Mucosa of rectum (tissue), 2 donors: ENCODE measurements at regions not wholly inside any gene's neighbourhood (a gene's known extent, or its start where the extent isn't known, plus 50 kb on each side); places are given as distances from the start of the nearest gene placed in this dataset.
"Not testable (repeated sequence)": the region's sequence is repeated elsewhere in the genome, so short reads cannot be mapped to it uniquely, and the experiment has no call there.

ENCODE experiments used
- H3K27ac ChIP-seq, 2 donors: one replicate each; pipeline ENCODE4 v1.7.0; 2013; ENCODE audit warnings: inconsistent platforms in 2 of 2, low read depth in 2 of 2, low read length in 2 of 2
- H3K27me3 ChIP-seq, 2 donors: one replicate each; pipeline ENCODE4 v1.7.0; 2013; ENCODE audit warnings: low read length in 2 of 2; ENCODE audit not compliant: control insufficient read depth in 2 of 2, insufficient read depth in 2 of 2
- H3K36me3 ChIP-seq, 2 donors: one replicate each; pipeline ENCODE4 v1.7.0; 2013; ENCODE audit warnings: low read length in 2 of 2; ENCODE audit not compliant: control insufficient read depth in 2 of 2, insufficient read depth in 2 of 2
- H3K4me1 ChIP-seq, 2 donors: one replicate each; pipeline ENCODE4 v1.7.0; 2013; ENCODE audit warnings: low read length in 2 of 2, mild to moderate bottlenecking in 1 of 2; ENCODE audit not compliant: control insufficient read depth in 2 of 2, insufficient read depth in 2 of 2
- H3K4me3 ChIP-seq, 2 donors: one replicate each; pipeline ENCODE4 v1.7.0; 2013; ENCODE audit warnings: low read length in 2 of 2
- H3K9ac ChIP-seq, 2 donors: one replicate each; pipeline ENCODE4 v1.7.0; 2013; ENCODE audit warnings: low read length in 2 of 2, low read depth in 1 of 2, mild to moderate bottlenecking in 1 of 2
- H3K9me3 ChIP-seq, 2 donors: one replicate each; pipeline ENCODE4 v1.7.0; 2013; ENCODE audit warnings: low read length in 2 of 2; ENCODE audit not compliant: control insufficient read depth in 2 of 2
- donor health status: healthy.
- donor health status: Normal muscosa, but diverticular disease.

DNA sequence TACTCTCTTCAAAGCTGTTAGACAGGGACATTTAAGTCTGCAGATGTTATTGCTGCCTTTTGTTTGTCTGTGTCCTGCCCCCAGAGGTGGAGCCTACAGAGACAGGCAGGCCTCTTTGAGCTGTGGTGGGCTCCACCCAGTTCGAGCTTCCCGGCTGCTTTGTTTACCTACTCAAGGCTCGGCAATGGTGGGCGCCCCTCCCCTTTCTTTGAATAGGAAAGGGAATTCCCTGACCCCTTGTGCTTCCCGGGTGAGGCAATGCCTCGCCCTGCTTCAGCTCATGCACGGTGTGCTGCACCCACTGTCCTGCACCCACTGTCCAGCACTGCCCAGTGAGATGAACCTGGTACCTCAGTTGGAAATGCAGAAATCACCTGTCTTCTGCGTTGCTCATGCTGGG is 435.8 kb upstream of the GRIN3A start:
- H3K36me3 ChIP-seq, H3K27ac ChIP-seq, H3K27me3 ChIP-seq, H3K4me1 ChIP-seq, H3K9ac ChIP-seq, H3K9me3 ChIP-seq, H3K4me3 ChIP-seq: not testable (repeated sequence)

DNA sequence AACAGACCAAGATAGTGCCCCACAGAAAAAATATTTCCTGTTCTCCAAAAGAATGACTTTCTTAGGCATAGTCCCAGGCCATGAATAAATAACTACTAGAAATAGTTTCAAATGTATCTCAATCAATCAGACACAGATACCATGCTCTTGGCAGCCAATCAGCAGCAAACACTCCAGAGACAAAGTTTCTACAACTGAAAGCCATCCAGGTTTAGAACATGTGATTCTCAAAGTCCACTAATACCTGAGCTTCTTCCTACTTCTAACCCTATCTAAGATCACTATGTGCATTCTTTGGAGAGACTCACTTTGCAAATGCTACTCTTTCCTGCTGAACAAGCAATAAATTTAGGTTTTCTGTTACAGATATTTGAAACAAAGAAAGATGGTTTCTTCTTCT is 425.8 kb upstream of the GRIN3A start:
- no peak overlapping the region for H3K27ac ChIP-seq
- no peaks in the 10 kb centered on the region for H3K9me3 ChIP-seq
- H3K4me1 ChIP-seq, result no peaks in the 10 kb centered on the region
- no peak overlapping the region for H3K9ac ChIP-seq
- no peak overlapping the region for H3K4me3 ChIP-seq
- H3K36me3 ChIP-seq, result no peaks in the 10 kb centered on the region
- no peaks in the 10 kb centered on the region for H3K27me3 ChIP-seq

DNA sequence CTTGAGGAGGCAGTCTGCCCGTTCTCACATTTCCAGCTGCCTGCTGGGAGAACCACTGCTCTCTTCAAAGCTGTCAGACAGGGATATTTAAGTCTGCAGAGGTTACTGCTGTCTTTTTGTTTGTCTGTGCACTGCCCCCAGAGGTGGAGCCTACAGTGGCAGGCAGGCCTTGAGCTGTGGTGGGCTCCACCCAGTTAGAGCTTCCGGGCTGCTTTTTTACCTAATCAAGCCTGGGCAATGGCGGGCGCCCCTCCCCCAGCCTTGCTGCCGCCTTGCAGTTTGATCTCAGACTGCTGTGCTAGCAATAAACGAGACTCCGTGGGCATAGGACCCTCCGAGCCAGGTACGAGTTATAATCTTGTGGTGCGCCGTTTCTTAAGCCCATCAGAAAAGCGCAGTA is 414.6 kb upstream of the GRIN3A start:
- H3K27ac ChIP-seq, H3K4me1 ChIP-seq, H3K9me3 ChIP-seq, H3K4me3 ChIP-seq, H3K36me3 ChIP-seq, H3K9ac ChIP-seq, H3K27me3 ChIP-seq: not testable (repeated sequence)

DNA sequence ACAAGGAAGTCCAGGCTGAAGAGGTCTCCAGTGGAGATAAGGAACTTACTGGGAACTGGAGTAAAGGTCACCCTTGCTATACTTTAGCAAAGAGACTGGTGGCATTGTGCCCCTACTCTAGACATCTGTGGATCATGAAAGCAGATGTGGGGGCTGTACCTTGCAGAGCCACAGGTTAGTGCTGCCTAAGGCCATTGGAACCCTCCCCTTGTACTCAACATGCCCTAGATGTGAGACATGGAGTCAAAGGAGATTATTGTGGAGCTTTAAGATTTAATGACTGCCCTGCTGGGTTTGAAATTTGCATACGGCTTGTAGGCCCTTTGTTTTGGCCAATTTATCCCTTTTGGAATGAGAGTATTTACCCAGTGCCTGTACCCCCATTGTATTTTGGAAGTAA is 397.3 kb upstream of the GRIN3A start:
- Histone ChIP-seq H3K36me3 (no peaks in the 10 kb centered on the region), H3K9ac (no peak overlapping the region), H3K27me3 (no peaks in the 10 kb centered on the region), H3K27ac (no peak overlapping the region), H3K9me3 (no peaks in the 10 kb centered on the region), H3K4me3 (no peak overlapping the region), H3K4me1 (no peaks in the 10 kb centered on the region)

DNA sequence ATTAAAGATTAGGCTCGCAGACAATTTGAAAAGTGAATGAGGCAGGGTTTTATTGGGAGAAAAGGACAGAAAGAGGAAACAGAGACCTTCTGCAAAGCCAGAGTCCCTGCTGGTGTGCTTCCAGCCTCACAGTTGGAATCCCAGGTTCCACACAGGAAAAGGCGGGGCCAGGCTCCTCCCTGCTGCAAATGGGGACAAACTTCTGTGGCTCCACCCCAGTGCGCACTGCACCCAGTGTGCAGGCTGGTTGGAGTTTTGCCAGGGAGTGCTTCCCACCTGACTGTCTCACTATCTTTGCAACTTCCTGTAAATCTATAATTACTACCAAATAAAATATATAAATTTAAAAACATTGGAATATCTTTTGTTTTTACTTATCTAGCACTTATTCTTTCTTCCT is 386.0 kb upstream of the GRIN3A start:
- H3K4me3 ChIP-seq, result no peak overlapping the region
- no peaks in the 10 kb centered on the region for H3K27me3 ChIP-seq
- no peak overlapping the region for H3K27ac ChIP-seq
- H3K9ac ChIP-seq, result no peak overlapping the region
- no peaks in the 10 kb centered on the region for H3K9me3 ChIP-seq
- H3K36me3 ChIP-seq, result no peaks in the 10 kb centered on the region
- no peaks in the 10 kb centered on the region for H3K4me1 ChIP-seq

DNA sequence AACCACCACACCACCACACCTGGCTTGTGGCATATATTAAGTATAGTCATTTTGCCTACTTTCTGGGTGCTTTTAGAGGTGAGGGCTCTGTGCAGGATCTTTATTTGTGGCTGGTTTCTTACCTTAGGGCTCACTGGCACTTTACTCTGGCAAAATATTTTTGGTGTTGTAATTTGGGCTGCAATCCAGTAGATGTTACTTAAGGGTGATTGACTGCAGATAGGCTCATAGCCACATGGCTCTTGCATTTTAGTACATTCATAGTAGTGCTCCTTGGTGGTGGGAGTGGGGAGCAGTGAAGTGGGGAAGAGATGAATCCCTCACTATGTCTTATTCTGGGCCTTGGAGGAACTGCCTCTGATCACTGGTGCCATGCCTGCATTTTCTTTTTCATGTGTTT is 376.1 kb upstream of the GRIN3A start:
- Histone ChIP-seq H3K36me3 (no peaks in the 10 kb centered on the region), H3K4me3 (no peak overlapping the region), H3K27ac (no peak overlapping the region), H3K27me3 (no peaks in the 10 kb centered on the region), H3K9me3 (no peaks in the 10 kb centered on the region), H3K4me1 (no peaks in the 10 kb centered on the region), H3K9ac (no peak overlapping the region)

DNA sequence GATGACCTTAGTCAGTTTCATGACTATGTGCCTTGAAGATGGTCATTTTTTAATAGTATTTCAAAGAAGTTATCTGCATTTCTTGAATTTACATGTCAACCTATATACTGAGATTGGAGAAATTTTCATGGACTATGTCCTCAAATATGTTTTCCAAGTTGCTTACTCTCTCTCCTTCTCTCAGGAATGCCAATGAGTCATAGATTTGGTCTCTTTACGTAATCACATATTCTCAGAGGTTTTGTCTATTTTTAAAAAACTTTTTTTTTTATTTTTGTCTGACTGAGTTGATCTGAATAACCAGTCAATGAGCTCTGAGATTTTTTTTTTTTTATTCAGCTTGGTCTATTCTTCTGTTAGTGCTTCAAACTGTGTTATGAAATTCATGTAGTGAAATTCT is 374.7 kb upstream of the GRIN3A start:
- no peaks in the 10 kb centered on the region for H3K4me1 ChIP-seq
- H3K9ac ChIP-seq, result no peak overlapping the region
- H3K9me3 ChIP-seq, result no peaks in the 10 kb centered on the region
- no peaks in the 10 kb centered on the region for H3K36me3 ChIP-seq
- H3K27ac ChIP-seq, result no peak overlapping the region
- no peaks in the 10 kb centered on the region for H3K27me3 ChIP-seq
- no peak overlapping the region for H3K4me3 ChIP-seq

DNA sequence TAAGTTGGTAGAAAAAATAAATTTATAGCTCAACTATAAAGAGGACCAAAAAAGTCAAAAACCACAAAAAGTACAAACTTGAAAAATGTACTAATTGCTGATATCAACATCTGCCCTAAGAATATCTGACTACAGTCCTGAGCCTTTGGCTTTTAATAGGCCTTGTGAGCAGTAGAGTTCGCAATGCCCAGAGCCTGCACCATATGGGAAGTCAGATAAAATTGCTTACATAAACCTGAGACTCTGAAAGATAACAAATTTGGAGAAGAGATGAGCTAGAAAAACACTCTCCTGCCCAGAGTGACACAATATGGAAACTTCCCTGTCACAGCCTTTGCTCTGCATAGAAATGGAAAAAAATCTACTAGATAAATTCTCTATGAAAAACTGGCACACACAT is 368.0 kb upstream of the GRIN3A start:
- Histone ChIP-seq H3K27ac (no peak overlapping the region), H3K27me3 (no peaks in the 10 kb centered on the region)

DNA sequence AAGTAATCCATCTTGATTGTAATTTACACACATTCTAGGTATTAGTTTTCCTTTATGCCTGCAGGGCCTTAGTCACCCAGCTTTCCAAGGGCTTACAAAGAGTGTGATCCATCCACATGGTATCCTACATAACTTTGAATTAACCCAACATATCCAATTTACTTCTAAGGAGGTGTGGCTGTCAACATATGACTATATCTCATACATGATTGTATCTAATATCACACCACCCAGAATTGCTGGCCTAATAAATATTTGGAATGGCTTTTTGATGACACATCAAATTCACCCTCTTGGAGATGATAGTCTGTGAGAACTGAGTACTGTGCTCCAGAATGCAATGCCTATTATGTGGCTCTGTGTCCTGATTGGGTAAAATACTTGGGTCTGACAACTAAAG is 363.3 kb upstream of the GRIN3A start:
- no peak overlapping the region for H3K9ac ChIP-seq
- no peaks in the 10 kb centered on the region for H3K4me1 ChIP-seq
- H3K27ac ChIP-seq, result no peak overlapping the region
- H3K27me3 ChIP-seq, result no peaks in the 10 kb centered on the region
- H3K36me3 ChIP-seq, result no peaks in the 10 kb centered on the region
- no peaks in the 10 kb centered on the region for H3K9me3 ChIP-seq
- H3K4me3 ChIP-seq, result no peak overlapping the region

More for the DNA sequence above, 368.0 kb upstream of the GRIN3A start:
- Histone ChIP-seq H3K9ac (no peak overlapping the region), H3K4me3 (no peak overlapping the region), H3K4me1 (no peaks in the 10 kb centered on the region), H3K36me3 (no peaks in the 10 kb centered on the region), H3K9me3 (no peaks in the 10 kb centered on the region)

DNA sequence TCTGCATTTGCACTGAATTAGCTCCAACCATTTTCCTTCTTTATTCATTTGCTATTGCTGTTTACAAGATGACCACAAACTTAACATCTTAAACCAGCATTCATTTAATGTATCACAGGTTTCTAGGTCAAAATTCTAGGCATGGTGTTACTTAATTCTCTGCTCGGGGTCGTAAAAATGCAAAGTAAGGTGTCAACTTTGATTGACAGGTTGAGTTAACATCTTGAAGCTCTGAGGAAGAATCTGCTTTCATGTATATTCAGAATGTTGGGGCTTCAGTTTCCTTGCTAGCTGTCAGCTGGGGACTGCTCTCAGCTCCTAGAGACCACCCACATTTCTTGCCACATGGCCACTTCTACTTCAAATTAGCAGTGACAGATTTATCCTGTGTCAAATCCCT is 348.7 kb upstream of the GRIN3A start:
- no peak overlapping the region for H3K4me3 ChIP-seq
- H3K9ac ChIP-seq, result no peak overlapping the region

DNA sequence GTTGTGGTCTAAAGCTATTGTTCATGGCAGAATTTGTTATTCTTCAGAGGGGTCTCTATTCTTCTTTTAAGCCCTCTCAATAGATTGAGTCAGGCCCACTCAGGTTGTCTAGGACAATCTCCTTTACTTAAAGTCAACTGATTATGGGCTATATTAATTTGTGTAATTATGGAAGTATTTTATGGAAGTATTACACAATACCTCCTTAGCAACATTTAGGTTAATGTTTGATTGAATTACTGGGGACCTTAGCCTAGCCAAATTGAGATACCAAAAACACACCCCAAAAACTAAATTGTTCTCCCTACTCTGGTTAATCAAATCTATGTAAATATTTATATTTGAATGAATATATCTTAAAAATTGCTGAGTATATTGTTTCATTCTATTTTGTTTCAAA is 347.1 kb upstream of the GRIN3A start:
- Histone ChIP-seq H3K27me3 (no peaks in the 10 kb centered on the region), H3K4me3 (no peak overlapping the region), H3K27ac (no peak overlapping the region), H3K9ac (no peak overlapping the region), H3K4me1 (no peaks in the 10 kb centered on the region), H3K36me3 (no peaks in the 10 kb centered on the region), H3K9me3 (no peaks in the 10 kb centered on the region)

More for the DNA sequence above, 348.7 kb upstream of the GRIN3A start:
- no peak overlapping the region for H3K27ac ChIP-seq
- no peaks in the 10 kb centered on the region for H3K4me1 ChIP-seq
- no peaks in the 10 kb centered on the region for H3K9me3 ChIP-seq
- no peaks in the 10 kb centered on the region for H3K27me3 ChIP-seq
- no peaks in the 10 kb centered on the region for H3K36me3 ChIP-seq
